ENCODE measurements at regions not wholly inside any gene's neighbourhood (a gene's known extent, or its start where the extent isn't known, plus 50 kb on each side); places are given as distances from the start of the nearest gene placed in this dataset.

- no peak overlapping the region for H4K91ac ChIP-seq (ENCODE audit: low read depth, low read length, poor library complexity)
- no peak overlapping the region for H3K18ac ChIP-seq (ENCODE audit: low read length)
- no peaks in the 10 kb centered on the region for H3K27me3 ChIP-seq (ENCODE audit: control insufficient read depth in 3 of 3, insufficient read depth in 3 of 3, low read depth in 1 of 3, low read length in 3 of 3)
- H4K8ac ChIP-seq (ENCODE audit: low read depth, low read length): no peak overlapping the region
- no peak overlapping the region for H3K27ac ChIP-seq (replicated peaks; ENCODE audit: low read length)
- H2AFZ ChIP-seq (ENCODE audit: low read length): no peak overlapping the region
- H3K14ac ChIP-seq (ENCODE audit: low read length): no peak overlapping the region
- H2AK5ac ChIP-seq (ENCODE audit: low read depth, low read length): no peak overlapping the region
- no peak overlapping the region for H3K4ac ChIP-seq (ENCODE audit: low read length)
- WGBS, 2 donors (ENCODE audit: extremely low coverage in 2 of 2, insufficient read length in 2 of 2, insufficient replicate concordance in 1 of 2): no CpG with 5 or more reads among the region's 6 CpGs
- DNase-seq (ENCODE audit: low spot score): no peak
- H2BK12ac ChIP-seq (ENCODE audit: low read length): no peak overlapping the region
- no peaks in the 10 kb centered on the region for H3K79me1 ChIP-seq (ENCODE audit: low read depth, low read length)
- no peak overlapping the region for H3K9ac ChIP-seq (ENCODE audit: low read depth, low read length, poor library complexity)
- H3K4me2 ChIP-seq (ENCODE audit: insufficient read depth, low read length, poor library complexity, severe bottlenecking): no peak overlapping the region
- H3K36me3 ChIP-seq (replicated peaks in 1 of 2; ENCODE audit: control insufficient read depth in 2 of 2, insufficient read depth in 2 of 2, low read length in 2 of 2): no peaks in the 10 kb centered on the region
- no peaks in the 10 kb centered on the region for H3K4me1 ChIP-seq (ENCODE audit: control insufficient read depth in 2 of 2, insufficient read depth in 1 of 2, low read depth in 1 of 2, low read length in 2 of 2)
- no peak overlapping the region for H2BK5ac ChIP-seq (ENCODE audit: low read length)
- no peak overlapping the region for H2BK15ac ChIP-seq (ENCODE audit: low read length)
- no peak overlapping the region for H3K23ac ChIP-seq (ENCODE audit: low read depth, low read length, poor library complexity)
- no peaks in the 10 kb centered on the region for H3K9me3 ChIP-seq (replicated peaks in 1 of 2; ENCODE audit: control insufficient read depth in 2 of 2, insufficient read depth in 1 of 2, low read depth in 1 of 2, low read length in 2 of 2)
- no peak overlapping the region for H3K4me3 ChIP-seq (ENCODE audit: low read length in 2 of 2)
- no peak overlapping the region for H2BK120ac ChIP-seq (ENCODE audit: low read depth, low read length)
Measured at GRCh38 chr13:42699912-42700311, 81.5 kb upstream of the FAM216B start.

GRCh38 chr13:42702716-42703115 is 78.7 kb upstream of the FAM216B start:
- H3K14ac ChIP-seq (ENCODE audit: low read length): no peak overlapping the region
- H3K9me3 ChIP-seq (replicated peaks in 1 of 2; ENCODE audit: control insufficient read depth in 2 of 2, insufficient read depth in 1 of 2, low read depth in 1 of 2, low read length in 2 of 2): no peaks in the 10 kb centered on the region
- H2AFZ ChIP-seq (ENCODE audit: low read length): no peak overlapping the region
- no peak overlapping the region for H2BK15ac ChIP-seq (ENCODE audit: low read length)
- H3K9ac ChIP-seq (ENCODE audit: low read depth, low read length, poor library complexity): no peak overlapping the region
- no peak overlapping the region for H3K4me2 ChIP-seq (ENCODE audit: insufficient read depth, low read length, poor library complexity, severe bottlenecking)
- H3K23ac ChIP-seq (ENCODE audit: low read depth, low read length, poor library complexity): no peak overlapping the region
- H3K4ac ChIP-seq (ENCODE audit: low read length): no peak overlapping the region
- H2BK12ac ChIP-seq (ENCODE audit: low read length): no peak overlapping the region
- H3K79me1 ChIP-seq (ENCODE audit: low read depth, low read length): no peaks in the 10 kb centered on the region
- DNase-seq (ENCODE audit: low spot score): no peak
- H3K4me3 ChIP-seq (ENCODE audit: low read length in 2 of 2): no peak overlapping the region
- no peak overlapping the region for H4K91ac ChIP-seq (ENCODE audit: low read depth, low read length, poor library complexity)
- no peaks in the 10 kb centered on the region for H3K27me3 ChIP-seq (ENCODE audit: control insufficient read depth in 3 of 3, insufficient read depth in 3 of 3, low read depth in 1 of 3, low read length in 3 of 3)
- no peak overlapping the region for H2BK120ac ChIP-seq (ENCODE audit: low read depth, low read length)
- H3K4me1 ChIP-seq (ENCODE audit: control insufficient read depth in 2 of 2, insufficient read depth in 1 of 2, low read depth in 1 of 2, low read length in 2 of 2): no peaks in the 10 kb centered on the region
- no peak overlapping the region for H2BK5ac ChIP-seq (ENCODE audit: low read length)
- no peak overlapping the region for H2AK5ac ChIP-seq (ENCODE audit: low read depth, low read length)
- H3K36me3 ChIP-seq (replicated peaks in 1 of 2; ENCODE audit: control insufficient read depth in 2 of 2, insufficient read depth in 2 of 2, low read length in 2 of 2): no peaks in the 10 kb centered on the region
- H3K18ac ChIP-seq (ENCODE audit: low read length): no peak overlapping the region
- H4K8ac ChIP-seq (ENCODE audit: low read depth, low read length): no peak overlapping the region
- H3K27ac ChIP-seq (replicated peaks; ENCODE audit: low read length): no peak overlapping the region
- no CpG with 5 or more reads among the region's 2 CpGs for WGBS, 2 donors (ENCODE audit: extremely low coverage in 2 of 2, insufficient read length in 2 of 2, insufficient replicate concordance in 1 of 2)

DNA sequence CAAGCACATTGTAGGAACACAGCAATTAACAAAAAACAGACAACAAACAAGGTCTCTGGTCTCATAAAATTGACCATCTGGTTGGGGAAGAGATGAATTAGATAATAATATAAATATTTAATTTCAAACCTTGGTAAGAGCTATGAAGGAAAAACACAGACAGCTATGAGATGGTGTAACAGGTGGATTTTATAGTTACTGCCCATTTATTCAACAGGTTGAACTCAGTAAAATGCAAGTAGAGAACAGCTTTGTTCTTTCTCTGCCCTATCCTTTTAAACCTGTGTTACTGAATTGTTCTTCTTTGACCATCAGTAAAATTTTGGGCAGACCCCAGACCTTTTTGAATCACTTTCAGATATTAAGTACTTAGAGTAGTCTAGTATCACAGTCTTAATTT is 77.6 kb upstream of the FAM216B start:
- H3K4me2 ChIP-seq (ENCODE audit: insufficient read depth, low read length, poor library complexity, severe bottlenecking): no peak overlapping the region
- no peak overlapping the region for H3K23ac ChIP-seq (ENCODE audit: low read depth, low read length, poor library complexity)
- no peak overlapping the region for H3K18ac ChIP-seq (ENCODE audit: low read length)
- H2BK120ac ChIP-seq (ENCODE audit: low read depth, low read length): no peak overlapping the region
- no peaks in the 10 kb centered on the region for H3K9me3 ChIP-seq (replicated peaks in 1 of 2; ENCODE audit: control insufficient read depth in 2 of 2, insufficient read depth in 1 of 2, low read depth in 1 of 2, low read length in 2 of 2)
- DNase-seq (ENCODE audit: low spot score): no peak
- H4K8ac ChIP-seq (ENCODE audit: low read depth, low read length): no peak overlapping the region
- no peak overlapping the region for H2BK12ac ChIP-seq (ENCODE audit: low read length)
- no peak overlapping the region for H2BK15ac ChIP-seq (ENCODE audit: low read length)
- H3K27me3 ChIP-seq (ENCODE audit: control insufficient read depth in 3 of 3, insufficient read depth in 3 of 3, low read depth in 1 of 3, low read length in 3 of 3): no peaks in the 10 kb centered on the region
- H2BK5ac ChIP-seq (ENCODE audit: low read length): no peak overlapping the region
- H3K9ac ChIP-seq (ENCODE audit: low read depth, low read length, poor library complexity): no peak overlapping the region
- no peak overlapping the region for H3K4ac ChIP-seq (ENCODE audit: low read length)
- H3K27ac ChIP-seq (replicated peaks; ENCODE audit: low read length): no peak overlapping the region
- H3K4me3 ChIP-seq (ENCODE audit: low read length in 2 of 2): no peak overlapping the region
- no peak overlapping the region for H2AK5ac ChIP-seq (ENCODE audit: low read depth, low read length)
- no peak overlapping the region for H4K91ac ChIP-seq (ENCODE audit: low read depth, low read length, poor library complexity)
- H3K14ac ChIP-seq (ENCODE audit: low read length): no peak overlapping the region
- no peak overlapping the region for H2AFZ ChIP-seq (ENCODE audit: low read length)
- no peaks in the 10 kb centered on the region for H3K4me1 ChIP-seq (ENCODE audit: control insufficient read depth in 2 of 2, insufficient read depth in 1 of 2, low read depth in 1 of 2, low read length in 2 of 2)
- H3K79me1 ChIP-seq (ENCODE audit: low read depth, low read length): no peaks in the 10 kb centered on the region
- H3K36me3 ChIP-seq (replicated peaks in 1 of 2; ENCODE audit: control insufficient read depth in 2 of 2, insufficient read depth in 2 of 2, low read length in 2 of 2): no peaks in the 10 kb centered on the region

DNA sequence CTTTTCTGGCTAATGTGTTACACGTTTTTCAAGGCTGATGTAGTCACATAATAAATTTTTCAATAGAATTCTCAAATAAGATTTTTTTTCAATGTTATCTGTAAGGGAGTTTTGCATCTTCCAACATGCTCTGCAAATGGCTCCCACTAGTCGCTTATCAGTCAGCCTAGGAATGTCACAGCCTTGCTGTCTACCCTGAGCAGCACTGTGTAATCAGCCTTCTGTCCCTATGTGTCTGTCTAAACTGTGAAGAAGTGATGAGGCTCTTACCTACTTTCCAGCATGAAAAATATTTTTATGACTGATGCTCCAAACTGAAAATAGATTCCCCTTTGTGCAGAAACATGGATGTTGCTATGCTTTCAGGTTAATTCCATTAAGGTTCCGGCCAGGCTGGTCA is 75.1 kb upstream of the FAM216B start:
- no CpG with 5 or more reads among the region's 3 CpGs for WGBS, 2 donors (ENCODE audit: extremely low coverage in 2 of 2, insufficient read length in 2 of 2, insufficient replicate concordance in 1 of 2)
- Histone ChIP-seq H3K14ac (ENCODE audit: low read length) (no peak overlapping the region), H3K4ac (ENCODE audit: low read length) (no peak overlapping the region), H2AFZ (ENCODE audit: low read length) (no peak overlapping the region), H3K9ac (ENCODE audit: low read depth, low read length, poor library complexity) (no peak overlapping the region), H3K4me3 (ENCODE audit: low read length in 2 of 2) (no peak overlapping the region), H3K27ac (replicated peaks; ENCODE audit: low read length) (no peak overlapping the region), H2BK12ac (ENCODE audit: low read length) (no peak overlapping the region), H2BK120ac (ENCODE audit: low read depth, low read length) (no peak overlapping the region), H2BK5ac (ENCODE audit: low read length) (no peak overlapping the region), H3K27me3 (ENCODE audit: control insufficient read depth in 3 of 3, insufficient read depth in 3 of 3, low read depth in 1 of 3, low read length in 3 of 3) (no peaks in the 10 kb centered on the region), H3K18ac (ENCODE audit: low read length) (no peak overlapping the region), H3K4me2 (ENCODE audit: insufficient read depth, low read length, poor library complexity, severe bottlenecking) (no peak overlapping the region), H3K23ac (ENCODE audit: low read depth, low read length, poor library complexity) (no peak overlapping the region), H2BK15ac (ENCODE audit: low read length) (no peak overlapping the region), H3K79me1 (ENCODE audit: low read depth, low read length) (no peaks in the 10 kb centered on the region), H4K8ac (ENCODE audit: low read depth, low read length) (no peak overlapping the region), H3K36me3 (replicated peaks in 1 of 2; ENCODE audit: control insufficient read depth in 2 of 2, insufficient read depth in 2 of 2, low read length in 2 of 2) (no peaks in the 10 kb centered on the region), H3K9me3 (replicated peaks in 1 of 2; ENCODE audit: control insufficient read depth in 2 of 2, insufficient read depth in 1 of 2, low read depth in 1 of 2, low read length in 2 of 2) (no peaks in the 10 kb centered on the region), H2AK5ac (ENCODE audit: low read depth, low read length) (no peak overlapping the region), H3K4me1 (ENCODE audit: control insufficient read depth in 2 of 2, insufficient read depth in 1 of 2, low read depth in 1 of 2, low read length in 2 of 2) (no peaks in the 10 kb centered on the region), H4K91ac (ENCODE audit: low read depth, low read length, poor library complexity) (no peak overlapping the region)
- no peak for DNase-seq (ENCODE audit: low spot score)

All from neuronal stem cell (in vitro differentiated cells).